Spleen (tissue), 7 donors: ENCODE measurements at regions not wholly inside any gene's neighbourhood (a gene's known extent, or its start where the extent isn't known, plus 50 kb on each side); places are given as distances from the start of the nearest gene placed in this dataset.

Experiments used
- POLR2A ChIP-seq, 3 donors: fragments of 450-650 bp; IDR thresholded peaks; one replicate each; pipeline ENCODE4 v1.5.1; 2017; ENCODE audit warnings: antibody characterized with exemption in 3 of 3, mild to moderate bottlenecking in 1 of 3
- POLR2AphosphoS5 ChIP-seq, 3 donors: sonication (generic); formaldehyde crosslinking; IDR thresholded peaks; one replicate each; pipeline ENCODE4 v1.5.1; 2017; ENCODE audit warnings: antibody characterized with exemption in 3 of 3
- TF ChIP-seq, protein P1 (sequence below), 11 experiments: fragments of 200-600 bp in 7 of 11; fragments of 450-650 bp in 4 of 11; sonication (generic) in 4 of 11; IDR thresholded peaks in 8 of 11; conservative IDR thresholded peaks in 3 of 11; 1 replicate in 7 of 11; 2 replicates in 4 of 11; pipeline versions ENCODE4 v1.4.0 to v1.8.0; 2016 to 2021; ENCODE audit warnings: antibody characterized with exemption in 11 of 11, inconsistent platforms in 4 of 11, mild to moderate bottlenecking in 1 of 11
- donor health status: DM: no; HTN: no; CAD: no; lungs with moderate emphysema.
- donor health status: DM: no; HTN: no; CAD: no.
- donor health status: DM: no; HTN: no; CAD: no.

DNA sequence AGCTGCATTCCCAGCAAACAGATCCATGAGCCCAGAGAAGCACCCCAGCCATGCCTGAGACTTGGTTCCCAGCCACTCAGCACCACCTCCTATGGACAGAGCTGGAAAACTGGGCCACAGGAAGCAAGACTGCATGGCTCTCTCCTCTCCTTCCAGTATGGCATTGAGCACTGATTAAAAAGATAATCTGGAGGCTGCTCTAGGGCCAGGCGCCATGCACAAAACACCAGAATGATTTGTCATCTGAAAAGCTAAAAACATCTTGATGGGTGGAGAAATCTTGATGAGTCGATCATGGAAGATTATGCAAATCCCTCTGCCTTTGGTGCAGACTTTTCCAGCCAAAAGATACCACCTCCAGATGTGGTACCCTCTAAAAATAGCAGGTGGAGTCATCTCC lies 62.7 kb upstream of the MRPS22 start:
- TF ChIP-seq, protein P1, sequence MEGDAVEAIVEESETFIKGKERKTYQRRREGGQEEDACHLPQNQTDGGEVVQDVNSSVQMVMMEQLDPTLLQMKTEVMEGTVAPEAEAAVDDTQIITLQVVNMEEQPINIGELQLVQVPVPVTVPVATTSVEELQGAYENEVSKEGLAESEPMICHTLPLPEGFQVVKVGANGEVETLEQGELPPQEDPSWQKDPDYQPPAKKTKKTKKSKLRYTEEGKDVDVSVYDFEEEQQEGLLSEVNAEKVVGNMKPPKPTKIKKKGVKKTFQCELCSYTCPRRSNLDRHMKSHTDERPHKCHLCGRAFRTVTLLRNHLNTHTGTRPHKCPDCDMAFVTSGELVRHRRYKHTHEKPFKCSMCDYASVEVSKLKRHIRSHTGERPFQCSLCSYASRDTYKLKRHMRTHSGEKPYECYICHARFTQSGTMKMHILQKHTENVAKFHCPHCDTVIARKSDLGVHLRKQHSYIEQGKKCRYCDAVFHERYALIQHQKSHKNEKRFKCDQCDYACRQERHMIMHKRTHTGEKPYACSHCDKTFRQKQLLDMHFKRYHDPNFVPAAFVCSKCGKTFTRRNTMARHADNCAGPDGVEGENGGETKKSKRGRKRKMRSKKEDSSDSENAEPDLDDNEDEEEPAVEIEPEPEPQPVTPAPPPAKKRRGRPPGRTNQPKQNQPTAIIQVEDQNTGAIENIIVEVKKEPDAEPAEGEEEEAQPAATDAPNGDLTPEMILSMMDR (IDR thresholded peaks at IDR 0.05 in 8 of 11, conservative IDR thresholded peaks at IDR 0.05 in 3 of 11) = no peak
- TF ChIP-seq POLR2A (IDR thresholded peaks at IDR 0.05) = no peak
- TF ChIP-seq POLR2AphosphoS5 (IDR thresholded peaks at IDR 0.05) = no peak
